Peyer's patch (tissue), 4 donors: ENCODE measurements at regions not wholly inside any gene's neighbourhood (a gene's known extent, or its start where the extent isn't known, plus 50 kb on each side); places are given as distances from the start of the nearest gene placed in this dataset.

Source experiments
- CTCF ChIP-seq, 6 experiments: fragments of 450-650 bp in 4 of 6; fragments of 200-600 bp in 2 of 6; sonication (generic) in 1 of 6; IDR thresholded peaks; one replicate each; pipeline ENCODE4 v1.5.1; 2017 to 2019; ENCODE audit warnings: antibody characterized with exemption in 6 of 6, mild to moderate bottlenecking in 3 of 6, moderate library complexity in 1 of 6
- POLR2A ChIP-seq, 2 donors: fragments of 450-650 bp; IDR thresholded peaks; one replicate each; pipeline ENCODE4 v1.5.1; 2017; ENCODE audit warnings: antibody characterized with exemption in 2 of 2, mild to moderate bottlenecking in 2 of 2, moderate library complexity in 2 of 2

DNA sequence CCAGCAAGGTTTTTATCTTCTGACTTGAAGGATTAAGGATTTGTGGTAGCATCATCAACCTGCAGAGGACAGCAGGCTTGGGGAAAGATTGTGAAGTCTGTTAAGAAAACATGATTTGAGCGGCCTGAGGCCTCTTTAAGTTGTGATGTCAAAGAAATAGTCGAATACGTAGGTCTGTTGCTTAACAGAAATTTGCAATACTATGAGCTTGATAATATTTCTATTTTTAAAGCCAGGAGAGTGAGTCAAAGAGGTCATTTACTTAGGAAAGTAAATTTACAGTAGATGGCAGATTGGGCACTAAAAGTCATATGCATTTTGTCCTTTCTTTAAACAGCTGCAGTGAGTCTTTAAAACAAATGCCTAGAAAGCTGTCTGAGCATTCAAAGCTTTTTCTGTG is 336.3 kb downstream of the DIPK2A start:
- TF ChIP-seq POLR2A (IDR thresholded peaks at IDR 0.05) (no peak), CTCF (IDR thresholded peaks at IDR 0.05) (no peak)
